IPS DF 6.9 (cell line): ENCODE measurements at regions not wholly inside any gene's neighbourhood (a gene's known extent, or its start where the extent isn't known, plus 50 kb on each side); places are given as distances from the start of the nearest gene placed in this dataset.

Experiments
- DNase-seq: peaks from one replicate; pipeline ENCODE4 v3.0.0-alpha.2; 2013; ENCODE audit warnings: low read depth, low spot score
- H3K27ac ChIP-seq: one replicate; pipeline ENCODE4 v1.5.1; 2013; ENCODE audit warnings: low read length, control low read depth
- H3K27me3 ChIP-seq: 2 replicates; pipeline ENCODE4 v1.6.1; 2013; ENCODE audit warnings: mild to moderate bottlenecking, low read length; ENCODE audit not compliant: control insufficient read depth, insufficient read depth
- H3K36me3 ChIP-seq: 2 replicates; pipeline ENCODE4 v1.6.1; 2013; ENCODE audit warnings: low read length; ENCODE audit not compliant: control insufficient read depth, insufficient read depth
- H3K4me1 ChIP-seq: 2 replicates; pipeline ENCODE4 v1.6.1; 2013; ENCODE audit warnings: low read length; ENCODE audit not compliant: control insufficient read depth, insufficient read depth
- H3K4me3 ChIP-seq: 2 replicates; pipeline ENCODE4 v1.5.1; 2013; ENCODE audit warnings: mild to moderate bottlenecking, low read length
- H3K9me3 ChIP-seq: 2 replicates; pipeline ENCODE4 v1.6.1; 2013; ENCODE audit warnings: low read length, inconsistent platforms; ENCODE audit not compliant: control insufficient read depth, insufficient read depth
- WGBS: extraction: QIAGEN DNeasy Blood & Tissue Kit; methylation state at CpG from one replicate; pipeline ENCODE4 v1.1.7; 2013; ENCODE audit warnings: mixed read lengths, missing lambda C conversion rate; ENCODE audit not compliant: insufficient read length, insufficient coverage; 5-methylcytosine and 5-hydroxymethylcytosine counted together

DNA sequence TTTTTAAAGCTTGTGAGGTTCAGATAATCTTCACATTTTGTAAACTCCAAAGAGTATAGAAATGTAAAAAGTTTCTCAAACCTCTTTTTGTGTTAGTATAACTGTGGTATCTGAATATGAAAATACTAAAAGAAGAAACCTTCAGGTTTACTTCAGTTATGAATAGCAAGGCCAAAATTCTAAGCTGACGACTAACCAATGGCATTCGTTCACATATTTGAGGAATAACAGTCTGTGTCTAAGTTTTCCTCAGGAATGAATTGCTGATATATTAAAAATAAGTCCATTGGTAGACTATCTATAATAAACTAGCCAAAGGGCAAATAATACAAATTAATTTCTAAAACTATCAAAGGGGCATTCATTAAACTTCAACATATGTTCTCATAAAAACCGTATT is 206.0 kb downstream of the CXCL12 start:
- H3K4me1 ChIP-seq, result no peaks in the 10 kb centered on the region
- no CpG with 5 or more reads among the region's 3 CpGs for WGBS
- H3K9me3 ChIP-seq, result no peaks in the 10 kb centered on the region
- H3K27ac ChIP-seq, result no peak overlapping the region
- no peaks in the 10 kb centered on the region for H3K36me3 ChIP-seq
- H3K4me3 ChIP-seq, result no peak overlapping the region
- H3K27me3 ChIP-seq, result no peaks in the 10 kb centered on the region
- DNase-seq, result no peak

DNA sequence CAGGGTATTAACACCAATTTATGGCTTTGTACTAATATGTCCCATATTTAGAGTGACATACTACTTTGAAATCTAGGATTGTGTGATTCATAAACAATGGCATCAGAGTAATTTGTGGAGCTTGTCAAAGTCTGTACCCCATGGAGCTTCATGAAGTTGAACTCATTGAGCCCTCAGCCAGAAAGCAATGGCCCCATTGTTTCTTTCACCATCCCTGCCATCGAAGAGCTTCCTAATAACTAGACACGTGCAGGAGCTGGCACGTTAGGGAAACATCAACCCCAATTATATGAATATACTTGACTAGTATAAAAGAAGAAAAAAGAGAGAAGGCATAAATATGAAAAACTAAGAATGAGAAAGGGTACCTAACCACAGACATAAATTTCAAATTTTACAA is 206.6 kb downstream of the CXCL12 start:
- no peak for DNase-seq
- WGBS, result no CpG with 5 or more reads among the region's 3 CpGs

DNA sequence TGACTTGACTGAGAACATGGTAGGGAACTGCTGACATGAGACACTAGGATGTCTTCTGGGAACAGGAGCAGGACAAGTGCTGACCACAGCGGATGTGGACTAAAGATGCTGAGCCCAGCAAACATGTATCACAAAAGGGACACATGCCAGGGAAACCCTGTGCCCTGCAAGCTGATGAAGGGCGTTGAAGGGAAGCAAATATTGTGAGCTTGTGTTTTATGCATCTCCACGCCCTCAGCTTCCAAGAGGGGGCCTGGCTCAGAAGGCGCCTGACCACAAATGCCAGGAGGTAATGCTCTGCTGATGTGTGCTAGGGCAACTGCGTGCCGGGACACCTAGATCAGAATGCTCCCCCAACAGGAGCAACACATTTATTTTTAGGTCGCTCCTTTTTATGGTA is 207.3 kb downstream of the CXCL12 start:
- H3K4me1 ChIP-seq, result no peaks in the 10 kb centered on the region
- H3K9me3 ChIP-seq, result no peaks in the 10 kb centered on the region
- no peak overlapping the region for H3K4me3 ChIP-seq
- H3K36me3 ChIP-seq, result no peaks in the 10 kb centered on the region
- no peak overlapping the region for H3K27ac ChIP-seq
- no peaks in the 10 kb centered on the region for H3K27me3 ChIP-seq
- DNase-seq, result no peak
- no CpG with 5 or more reads among the region's 7 CpGs for WGBS

More for the DNA sequence above, 206.6 kb downstream of the CXCL12 start:
- Histone ChIP-seq H3K9me3 (no peaks in the 10 kb centered on the region), H3K4me1 (no peaks in the 10 kb centered on the region), H3K27ac (no peak overlapping the region), H3K36me3 (no peaks in the 10 kb centered on the region), H3K4me3 (no peak overlapping the region), H3K27me3 (no peaks in the 10 kb centered on the region)

DNA sequence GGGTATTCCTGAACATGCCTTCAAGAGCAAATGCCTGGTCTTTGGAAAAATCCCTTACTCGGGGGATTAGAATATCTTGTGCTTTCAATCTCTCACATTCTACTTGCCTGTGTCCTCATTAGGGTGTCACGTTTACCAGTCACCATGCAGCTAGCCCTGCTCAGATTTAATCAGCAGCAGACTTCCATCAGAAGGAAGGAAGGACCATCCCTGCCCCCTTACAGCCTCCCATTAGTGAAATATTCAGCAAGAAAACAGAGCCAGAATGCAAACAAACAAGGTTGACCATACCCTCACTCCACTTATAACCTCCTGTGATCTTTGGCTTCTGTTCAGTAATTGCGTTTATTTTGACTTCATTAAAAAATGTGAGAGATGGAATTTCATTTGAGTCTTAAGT is 208.6 kb downstream of the CXCL12 start:
- DNase-seq, result no peak
- no CpG with 5 or more reads among the region's 3 CpGs for WGBS
- Histone ChIP-seq H3K36me3 (no peaks in the 10 kb centered on the region), H3K27me3 (no peaks in the 10 kb centered on the region), H3K4me3 (no peak overlapping the region), H3K27ac (no peak overlapping the region), H3K9me3 (no peaks in the 10 kb centered on the region), H3K4me1 (no peaks in the 10 kb centered on the region; the same call in 1 of the 2 replicates)

DNA sequence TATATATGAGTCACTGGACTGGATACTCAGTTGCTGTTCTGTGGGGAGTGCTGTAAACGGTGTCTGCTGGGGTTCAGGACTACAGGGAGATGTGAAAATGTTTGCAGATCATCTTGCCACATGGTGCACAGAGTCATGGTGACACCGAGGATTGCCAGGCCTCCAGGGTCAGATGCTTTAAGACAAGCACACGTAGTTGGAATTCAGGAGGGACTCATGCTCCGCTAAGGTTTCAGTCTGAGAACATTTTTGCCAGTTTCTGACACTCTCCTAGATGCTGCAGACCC is 211.3 kb downstream of the CXCL12 start:
- DNase-seq, result no peak
- Histone ChIP-seq H3K9me3 (no peaks in the 10 kb centered on the region), H3K4me1 (no peaks in the 10 kb centered on the region; the same call in 1 of the 2 replicates), H3K27me3 (no peaks in the 10 kb centered on the region), H3K36me3 (no peaks in the 10 kb centered on the region), H3K4me3 (no peak overlapping the region), H3K27ac (no peak overlapping the region)
- no CpG with 5 or more reads among the region's 4 CpGs for WGBS

DNA sequence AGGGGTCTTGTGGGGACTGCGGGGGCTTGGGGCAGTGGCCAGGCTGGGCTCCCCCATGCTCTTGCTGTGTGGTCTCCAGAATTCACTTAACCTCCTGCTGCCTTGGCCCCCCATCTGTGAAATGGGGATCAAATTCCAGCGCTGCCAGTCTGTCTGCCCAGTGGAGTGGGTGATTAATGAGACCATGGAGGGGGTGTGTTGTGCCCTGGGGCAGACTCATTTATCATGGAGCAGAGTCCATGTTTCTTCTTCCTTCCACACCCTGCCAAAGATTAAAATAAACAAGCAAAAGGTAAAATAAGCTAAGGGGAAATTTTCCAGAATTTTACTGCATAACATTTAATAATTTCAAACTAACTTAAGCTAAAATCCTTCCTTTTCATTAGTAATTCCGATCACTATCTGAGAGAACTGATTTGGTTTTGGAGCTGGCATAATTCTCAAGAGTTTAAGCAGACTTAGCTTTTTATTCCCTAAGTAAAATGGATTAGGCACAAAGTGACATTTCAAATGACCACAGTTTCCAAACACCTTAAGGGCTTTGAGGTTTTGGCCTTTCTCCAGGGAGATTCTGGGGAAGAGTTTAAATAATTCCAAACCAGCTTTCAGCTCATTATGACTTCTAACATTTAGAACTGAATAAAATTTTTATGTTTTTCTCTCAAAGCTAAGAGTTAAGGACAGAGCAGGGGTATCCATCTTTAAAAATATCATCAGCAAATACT is 211.9 kb downstream of the CXCL12 start:
- no peak overlapping the region for H3K4me3 ChIP-seq
- no peaks in the 10 kb centered on the region; the same call in 1 of the 2 replicates for H3K4me1 ChIP-seq
- no peak overlapping the region for H3K27ac ChIP-seq
- H3K9me3 ChIP-seq, result no peaks in the 10 kb centered on the region
- no peak for DNase-seq
- no peaks in the 10 kb centered on the region for H3K36me3 ChIP-seq
- no peaks in the 10 kb centered on the region for H3K27me3 ChIP-seq
- WGBS, result no CpG with 5 or more reads among the region's 3 CpGs

DNA sequence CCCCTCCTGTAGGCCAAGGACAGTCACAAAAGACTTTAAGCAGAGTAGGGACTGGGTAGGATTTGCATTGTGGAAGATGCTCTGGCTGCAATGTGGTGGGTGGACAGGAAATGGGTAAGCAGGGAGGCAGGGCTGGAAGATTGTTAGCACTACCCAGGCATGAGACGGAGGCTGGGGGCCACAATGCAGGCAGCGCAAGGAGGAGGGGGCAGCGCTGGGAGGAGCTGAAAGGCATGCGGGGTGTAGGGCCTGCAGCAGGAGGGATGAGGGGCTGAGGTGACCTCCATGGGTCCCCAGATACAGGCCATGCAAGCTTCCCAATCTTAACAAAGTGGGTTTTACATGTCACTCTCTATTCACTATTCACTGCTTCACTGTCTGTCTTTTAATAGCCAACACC is 213.1 kb downstream of the CXCL12 start:
- Histone ChIP-seq H3K4me1 (no peaks in the 10 kb centered on the region; the same call in 1 of the 2 replicates), H3K36me3 (no peaks in the 10 kb centered on the region), H3K4me3 (no peak overlapping the region), H3K27me3 (no peaks in the 10 kb centered on the region), H3K9me3 (no peaks in the 10 kb centered on the region), H3K27ac (no peak overlapping the region)
- DNase-seq, result no peak
- no CpG with 5 or more reads among the region's 4 CpGs for WGBS

DNA sequence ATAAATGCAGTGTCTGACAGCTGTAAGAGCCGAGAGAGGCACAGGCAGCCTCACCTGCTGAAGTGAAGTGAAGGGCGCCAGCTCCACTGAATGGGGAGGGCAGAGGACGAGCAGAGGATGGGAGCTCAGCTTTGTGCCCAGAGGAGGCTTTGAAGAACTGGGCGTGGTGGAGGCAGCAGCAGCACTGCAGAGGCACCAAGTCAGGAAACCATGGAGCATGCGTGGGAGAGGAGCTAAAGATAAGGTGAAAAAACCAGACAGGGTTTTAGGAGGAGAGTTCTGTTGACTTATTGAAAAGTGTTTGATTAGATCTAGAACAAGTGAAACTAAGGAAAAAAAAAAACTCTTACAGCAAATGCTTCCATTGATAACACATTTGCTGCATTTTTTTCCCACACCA is 216.4 kb downstream of the CXCL12 start:
- Histone ChIP-seq H3K4me3 (no peak overlapping the region), H3K9me3 (no peaks in the 10 kb centered on the region)

DNA sequence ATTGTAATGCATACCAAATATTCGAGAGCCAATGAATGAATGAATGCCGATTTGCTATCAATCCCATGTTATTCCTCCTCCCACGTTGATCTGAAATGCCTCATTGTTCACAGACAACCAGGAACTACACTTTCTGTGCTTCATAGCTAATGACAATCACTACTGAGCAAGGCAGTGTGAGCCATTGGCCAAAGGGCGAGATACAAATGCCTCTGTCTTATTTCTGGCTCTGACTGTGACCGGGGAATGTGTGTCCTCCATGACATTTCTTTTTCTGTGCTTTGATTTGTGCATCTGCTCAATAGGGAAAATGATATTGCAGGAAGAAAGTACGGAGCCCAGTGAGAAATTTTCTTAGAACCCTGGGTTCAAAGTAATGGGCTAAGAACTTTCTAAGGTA is 217.1 kb downstream of the CXCL12 start:
- Histone ChIP-seq H3K9me3 (no peaks in the 10 kb centered on the region), H3K36me3 (no peaks in the 10 kb centered on the region), H3K4me1 (no peaks in the 10 kb centered on the region; the same call in 1 of the 2 replicates), H3K4me3 (no peak overlapping the region), H3K27ac (no peak overlapping the region), H3K27me3 (no peaks in the 10 kb centered on the region)
- no peak for DNase-seq
- WGBS, result no CpG with 5 or more reads among the region's 6 CpGs

More for the DNA sequence above, 216.4 kb downstream of the CXCL12 start:
- DNase-seq, result no peak
- no peaks in the 10 kb centered on the region for H3K27me3 ChIP-seq
- WGBS, result no CpG with 5 or more reads among the region's 5 CpGs
- no peaks in the 10 kb centered on the region for H3K36me3 ChIP-seq
- H3K4me1 ChIP-seq, result no peaks in the 10 kb centered on the region; the same call in 1 of the 2 replicates
- H3K27ac ChIP-seq, result no peak overlapping the region

DNA sequence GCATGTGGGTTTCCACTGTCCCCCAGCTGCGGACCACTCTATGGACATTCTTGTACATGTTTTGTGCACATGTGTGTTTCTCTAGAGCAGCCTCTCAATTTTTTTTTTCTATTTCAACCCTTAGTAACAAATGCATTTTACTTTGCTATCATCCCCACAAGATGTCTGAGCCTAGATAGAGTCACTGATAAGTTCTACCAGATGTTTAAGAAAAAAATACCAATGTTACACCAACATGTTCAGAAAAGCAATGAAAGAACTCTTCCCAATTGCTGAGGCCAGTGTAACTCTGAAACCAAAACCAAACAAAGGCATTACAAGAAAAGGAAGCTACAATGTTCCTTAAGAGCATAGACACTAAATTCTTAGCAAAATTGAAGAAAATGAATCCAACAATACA is 218.5 kb downstream of the CXCL12 start:
- no peaks in the 10 kb centered on the region for H3K27me3 ChIP-seq
- H3K27ac ChIP-seq, result no peak overlapping the region
- no peak for DNase-seq
- no peaks in the 10 kb centered on the region for H3K9me3 ChIP-seq
- no peak overlapping the region for H3K4me3 ChIP-seq
- H3K4me1 ChIP-seq, result no peaks in the 10 kb centered on the region
- no CpG with 5 or more reads among the region's 1 CpG for WGBS
- H3K36me3 ChIP-seq, result no peaks in the 10 kb centered on the region

DNA sequence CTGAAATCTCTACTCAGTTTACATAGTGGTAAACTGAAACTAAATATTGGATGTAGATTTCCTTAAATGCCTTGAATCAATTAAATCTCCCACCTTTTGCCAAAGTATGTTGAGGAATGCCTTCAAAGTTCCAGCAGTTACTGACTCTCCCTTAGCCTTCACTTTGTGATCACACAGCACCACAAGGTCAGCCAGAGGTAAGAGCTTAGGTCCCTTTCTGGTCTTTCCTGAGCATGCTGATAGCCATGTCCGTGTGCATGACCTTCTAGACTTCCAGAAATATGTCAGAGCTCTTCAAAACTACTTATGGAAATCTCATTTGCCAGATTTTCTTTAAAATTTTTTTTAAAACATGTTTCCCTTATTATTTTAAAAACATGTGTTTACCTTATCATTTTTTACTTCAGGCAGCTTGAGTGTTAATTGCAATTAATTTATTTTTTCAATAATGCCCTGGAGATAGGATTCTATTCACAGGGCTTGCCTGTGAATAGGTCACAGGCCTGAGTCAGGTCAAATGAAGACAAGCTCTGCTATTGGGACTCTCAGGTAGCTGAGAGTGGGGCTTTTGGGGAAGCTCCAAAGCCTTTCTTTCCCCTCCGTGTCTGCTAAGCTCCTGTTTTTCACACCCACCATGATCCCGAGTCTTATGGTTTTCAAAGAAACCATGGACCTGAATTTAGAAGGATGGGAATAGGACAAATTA is 220.5 kb downstream of the CXCL12 start:
- Histone ChIP-seq H3K36me3 (no peaks in the 10 kb centered on the region), H3K9me3 (no peaks in the 10 kb centered on the region), H3K27ac (no peak overlapping the region), H3K4me3 (no peak overlapping the region), H3K4me1 (no peaks in the 10 kb centered on the region), H3K27me3 (no peaks in the 10 kb centered on the region)
- no peak for DNase-seq
- no CpG with 5 or more reads among the region's 3 CpGs for WGBS
